Mesothelial cell of epicardium (in vitro differentiated cells): ENCODE measurements at regions not wholly inside any gene's neighbourhood (a gene's known extent, or its start where the extent isn't known, plus 50 kb on each side); places are given as distances from the start of the nearest gene placed in this dataset.

Experiments
- DNase-seq, 2 experiments: peaks; one replicate each; pipeline ENCODE4 v3.0.0; 2021; ENCODE audit warnings: low spot score in 2 of 2; ENCODE audit not compliant: unreplicated experiment in 2 of 2
- H3K27ac Mint-ChIP-seq: 2 replicates; pipeline ENCODE4 v1.8.0; 2021; ENCODE audit warnings: mixed read lengths
- H3K27me3 Mint-ChIP-seq: 2 replicates; pipeline ENCODE4 v1.8.0; 2021; ENCODE audit warnings: low read depth, mixed read lengths
- H3K36me3 Mint-ChIP-seq: 2 replicates; pipeline ENCODE4 v1.8.0; 2021; ENCODE audit warnings: mixed read lengths
- H3K4me1 Mint-ChIP-seq: 2 replicates; pipeline ENCODE4 v1.8.0; 2021; ENCODE audit warnings: mixed read lengths
- H3K4me3 Mint-ChIP-seq: 2 replicates; pipeline ENCODE4 v1.8.0; 2021; ENCODE audit warnings: mild to moderate bottlenecking, moderate library complexity, mixed read lengths
- H3K9me3 Mint-ChIP-seq: 2 replicates; pipeline ENCODE4 v1.8.0; 2021; ENCODE audit warnings: mixed read lengths
- CTCF ChIP-seq: fragments of 200-600 bp; sonication (generic); IDR thresholded peaks from one replicate; pipeline ENCODE4 v1.5.0; 2021; ENCODE audit warnings: antibody characterized with exemption; ENCODE audit not compliant: unreplicated experiment

GRCh38 chr9:129272348-129273025 lies 94.4 kb upstream of the IER5L start:
- H3K4me1 Mint-ChIP-seq: peaks cover 32% of the 10 kb centered on the region
- no peak for TF ChIP-seq CTCF
- no peak for DNase-seq
- H3K4me3 Mint-ChIP-seq: no peak overlapping the region
- no peaks in the 10 kb centered on the region for H3K27me3 Mint-ChIP-seq
- no peaks in the 10 kb centered on the region for H3K36me3 Mint-ChIP-seq
- no peak overlapping the region for H3K27ac Mint-ChIP-seq
- no peaks in the 10 kb centered on the region for H3K9me3 Mint-ChIP-seq

GRCh38 chr9:129270903-129271431 lies 92.9 kb upstream of the IER5L start:
- no peak for TF ChIP-seq CTCF
- H3K4me1 Mint-ChIP-seq: peaks cover 16% of the 10 kb centered on the region
- no peak overlapping the region for H3K27ac Mint-ChIP-seq
- H3K27me3 Mint-ChIP-seq: no peaks in the 10 kb centered on the region
- DNase-seq: no peak
- H3K4me3 Mint-ChIP-seq: no peak overlapping the region
- H3K36me3 Mint-ChIP-seq: no peaks in the 10 kb centered on the region
- H3K9me3 Mint-ChIP-seq: no peaks in the 10 kb centered on the region

- no peak for DNase-seq
- TF ChIP-seq CTCF: no peak
- H3K9me3 Mint-ChIP-seq: no peaks in the 10 kb centered on the region
- peaks cover 10% of the 10 kb centered on the region for H3K4me1 Mint-ChIP-seq
- H3K4me3 Mint-ChIP-seq: no peak overlapping the region
- no peaks in the 10 kb centered on the region for H3K27me3 Mint-ChIP-seq
- H3K27ac Mint-ChIP-seq: no peak overlapping the region
- H3K36me3 Mint-ChIP-seq: no peaks in the 10 kb centered on the region
Measured at GRCh38 chr9:129270205-129270604, 92.1 kb upstream of the IER5L start.

- no peak overlapping the region for H3K27ac Mint-ChIP-seq
- peaks cover 10% of the 10 kb centered on the region for H3K4me1 Mint-ChIP-seq
- DNase-seq: no peak
- no peaks in the 10 kb centered on the region for H3K9me3 Mint-ChIP-seq
- no peaks in the 10 kb centered on the region for H3K27me3 Mint-ChIP-seq
- no peaks in the 10 kb centered on the region for H3K36me3 Mint-ChIP-seq
- no peak overlapping the region for H3K4me3 Mint-ChIP-seq
- no peak for TF ChIP-seq CTCF
Measured at GRCh38 chr9:129267141-129267540, 89.1 kb upstream of the IER5L start.

- Mint-ChIP-seq H3K27ac (no peak overlapping the region), H3K9me3 (no peaks in the 10 kb centered on the region), H3K27me3 (no peaks in the 10 kb centered on the region), H3K36me3 (no peaks in the 10 kb centered on the region), H3K4me3 (no peak overlapping the region), H3K4me1 (peaks cover 8% of the 10 kb centered on the region)
- no peak for DNase-seq
- TF ChIP-seq CTCF: no peak
Measured at GRCh38 chr9:129266536-129266935, 88.5 kb upstream of the IER5L start.
